ENCODE measurements at regions not wholly inside any gene's neighbourhood (a gene's known extent, or its start where the extent isn't known, plus 50 kb on each side); places are given as distances from the start of the nearest gene placed in this dataset.

DNA sequence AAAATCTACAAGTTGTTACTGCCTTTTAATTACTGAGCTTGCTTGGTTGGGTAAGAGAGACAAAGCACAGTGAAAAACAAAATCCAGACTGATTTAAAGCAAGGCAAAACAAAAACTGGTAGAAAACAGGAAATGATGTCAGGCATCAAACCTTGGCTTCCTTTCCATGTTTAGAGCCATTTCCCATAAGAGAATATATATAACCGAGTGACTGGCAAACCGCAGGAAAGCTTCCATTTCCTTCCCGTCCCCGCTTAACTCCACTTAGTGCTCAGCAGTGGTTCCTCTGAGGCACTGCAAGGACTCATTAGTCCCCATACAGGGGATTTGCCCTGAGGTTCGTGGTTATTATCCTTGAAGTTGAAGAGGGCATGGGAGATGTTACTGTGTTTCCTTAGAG, 446.3 kb downstream of the LPIN1 start:
- DNase-seq (no peak), ATAC-seq (peak; percentile 47 to 92 (median 63))
- Histone ChIP-seq H3K36me3 (no peaks in the 10 kb centered on the region), H3K9me3 (no peaks in the 10 kb centered on the region), H3K27ac (peak overlapping the region in 1 of 3 donors; percentile 44), H3K27me3 (no peaks in the 10 kb centered on the region), H3K4me3 (no peak overlapping the region), H3K4me1 (no peaks in the 10 kb centered on the region)
- TF ChIP-seq CTCF (IDR thresholded peaks at IDR 0.05) (no peak), POLR2A (IDR thresholded peaks at IDR 0.05) (no peak)
- WGBS (ENCODE audit: insufficient coverage, low coverage, low lambda C conversion rate, missing lambda C conversion rate) = 9% methylated on average over 3 of the region's 5 CpGs
- intact Hi-C loops (cut with DNase I) = no loop called here

GRCh38 chr2:12194968-12195367, 448.5 kb downstream of the LPIN1 start:
- H3K27ac ChIP-seq = no peak overlapping the region
- DNase-seq (no peak), ATAC-seq (no peak)
- TF ChIP-seq CTCF (IDR thresholded peaks at IDR 0.05) (no peak), POLR2A (IDR thresholded peaks at IDR 0.05) (no peak)
- no peaks in the 10 kb centered on the region for H3K27me3 ChIP-seq
- H3K4me3 ChIP-seq = no peak overlapping the region
- no peaks in the 10 kb centered on the region for H3K4me1 ChIP-seq
- H3K9me3 ChIP-seq = no peaks in the 10 kb centered on the region
- 33% methylated on average over 1 of the region's 1 CpG for WGBS (ENCODE audit: insufficient coverage, low coverage, low lambda C conversion rate, missing lambda C conversion rate)
- H3K36me3 ChIP-seq = no peaks in the 10 kb centered on the region
- intact Hi-C loops (cut with DNase I) = no loop called here

- 21% methylated on average over 1 of the region's 1 CpG for whole genome bisulfite sequencing (ENCODE audit: insufficient coverage, low coverage, low lambda C conversion rate, missing lambda C conversion rate)
- H3K27me3 ChIP-seq = no peaks in the 10 kb centered on the region
- TF ChIP-seq CTCF (IDR thresholded peaks at IDR 0.05) = no peak
- TF ChIP-seq POLR2A (IDR thresholded peaks at IDR 0.05) = no peak
- no peaks in the 10 kb centered on the region for H3K9me3 ChIP-seq
- no peak overlapping the region for H3K27ac ChIP-seq
- no peaks in the 10 kb centered on the region for H3K4me1 ChIP-seq
- ATAC-seq (no peak), DNase-seq (no peak)
- no peaks in the 10 kb centered on the region for H3K36me3 ChIP-seq
- intact Hi-C loops (cut with DNase I) = no loop called here
- no peak overlapping the region for H3K4me3 ChIP-seq
Measured at GRCh38 chr2:12196495-12196894, 450.1 kb downstream of the LPIN1 start.

DNA sequence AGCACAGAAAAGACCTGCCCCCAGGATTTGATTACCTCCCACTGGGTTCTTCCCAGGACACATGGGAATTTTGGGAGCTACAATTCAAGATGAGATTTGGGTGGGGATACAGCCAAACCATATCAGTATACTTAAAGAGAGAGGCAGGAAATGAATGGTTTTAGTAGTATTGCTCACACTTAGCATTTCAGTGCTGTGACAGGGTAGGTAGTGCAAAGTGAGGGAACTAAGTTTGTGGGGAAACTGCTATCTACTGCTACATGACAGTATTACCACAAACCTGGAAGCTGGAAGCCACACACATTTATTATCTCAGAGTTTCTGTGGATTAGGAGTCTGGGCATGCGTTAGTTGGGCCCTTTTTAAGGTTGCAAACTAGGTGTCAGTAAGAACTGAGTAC, 450.7 kb downstream of the LPIN1 start:
- Histone ChIP-seq H3K27me3 (no peaks in the 10 kb centered on the region), H3K36me3 (no peaks in the 10 kb centered on the region), H3K4me3 (no peak overlapping the region), H3K4me1 (no peaks in the 10 kb centered on the region), H3K9me3 (no peaks in the 10 kb centered on the region), H3K27ac (no peak overlapping the region)
- DNase-seq (no peak), ATAC-seq (no peak)
- WGBS (ENCODE audit: insufficient coverage, low coverage, low lambda C conversion rate, missing lambda C conversion rate) = 83% methylated on average over 1 of the region's 1 CpG
- intact Hi-C loops (cut with DNase I) = no loop called here
- no peak for TF ChIP-seq POLR2A (IDR thresholded peaks at IDR 0.05)
- TF ChIP-seq CTCF (IDR thresholded peaks at IDR 0.05) = no peak

Data from right lobe of liver (tissue), 6 donors.